ENCODE measurements at regions not wholly inside any gene's neighbourhood (a gene's known extent, or its start where the extent isn't known, plus 50 kb on each side); places are given as distances from the start of the nearest gene placed in this dataset.

- no peak for DNase-seq (ENCODE audit: low spot score in 2 of 2)
- 86 to 87% methylated on average over 5 of the region's 5 CpGs for WGBS, 2 donors
- TF ChIP-seq CTCF (IDR thresholded peaks at IDR 0.05): no peak
- intact Hi-C loops (cut with DNase I; ENCODE audit: low total_unique reads): no loop called here
- H3K4me3 ChIP-seq (ENCODE audit: low read depth, poor library complexity, severe bottlenecking): no peak overlapping the region
Measured at GRCh38 chr12:74963867-74964331, 245.7 kb downstream of the KCNC2 start.

DNA sequence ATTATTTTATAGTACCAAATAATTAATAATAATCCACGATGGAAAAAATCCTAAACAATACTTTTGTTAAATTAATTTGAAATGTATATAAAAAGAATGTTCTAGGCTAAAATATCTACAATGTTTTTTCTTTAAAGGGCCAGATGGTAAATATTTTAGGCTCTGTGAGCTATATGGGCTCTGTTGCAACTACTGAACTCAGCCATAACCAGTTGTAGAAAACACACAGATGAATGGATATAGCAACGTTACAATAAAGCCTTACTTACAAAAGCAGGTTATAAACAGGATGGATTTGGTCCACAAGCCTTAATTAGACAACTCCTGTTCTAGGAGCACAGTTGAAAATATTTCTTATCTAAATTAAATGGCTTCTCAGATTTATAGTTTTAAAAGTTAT lies 245.2 kb downstream of the KCNC2 start:
- intact Hi-C loops (cut with DNase I; ENCODE audit: low total_unique reads): no loop called here
- TF ChIP-seq CTCF (IDR thresholded peaks at IDR 0.05) (no peak), POLR2A (IDR thresholded peaks at IDR 0.05) (no peak)
- H3K4me3 ChIP-seq (ENCODE audit: low read depth, poor library complexity, severe bottlenecking): no peak overlapping the region
- 56 to 78% methylated on average over 2 of the region's 2 CpGs for WGBS, 2 donors
- no peak for DNase-seq (ENCODE audit: low spot score in 2 of 2)

GRCh38 chr12:74971201-74971600 lies 238.4 kb downstream of the KCNC2 start:
- 62 to 69% methylated on average over 1 of the region's 1 CpG for WGBS, 2 donors
- TF ChIP-seq POLR2A (IDR thresholded peaks at IDR 0.05) (no peak), CTCF (IDR thresholded peaks at IDR 0.05) (no peak)
- intact Hi-C loops (cut with DNase I; ENCODE audit: low total_unique reads): no loop called here
- H3K4me3 ChIP-seq (ENCODE audit: low read depth, poor library complexity, severe bottlenecking): no peak overlapping the region
- no peak for DNase-seq (ENCODE audit: low spot score in 2 of 2)

- DNase-seq (ENCODE audit: low spot score in 2 of 2): no peak
- intact Hi-C loops (cut with DNase I; ENCODE audit: low total_unique reads): no loop called here
- TF ChIP-seq POLR2A (IDR thresholded peaks at IDR 0.05): no peak
- TF ChIP-seq CTCF (IDR thresholded peaks at IDR 0.05): no peak
- H3K4me3 ChIP-seq (ENCODE audit: low read depth, poor library complexity, severe bottlenecking): no peak overlapping the region
- WGBS, 2 donors: 77 to 79% methylated on average over 5 of the region's 5 CpGs
Measured at GRCh38 chr12:74977832-74978481, 231.7 kb downstream of the KCNC2 start.

DNA sequence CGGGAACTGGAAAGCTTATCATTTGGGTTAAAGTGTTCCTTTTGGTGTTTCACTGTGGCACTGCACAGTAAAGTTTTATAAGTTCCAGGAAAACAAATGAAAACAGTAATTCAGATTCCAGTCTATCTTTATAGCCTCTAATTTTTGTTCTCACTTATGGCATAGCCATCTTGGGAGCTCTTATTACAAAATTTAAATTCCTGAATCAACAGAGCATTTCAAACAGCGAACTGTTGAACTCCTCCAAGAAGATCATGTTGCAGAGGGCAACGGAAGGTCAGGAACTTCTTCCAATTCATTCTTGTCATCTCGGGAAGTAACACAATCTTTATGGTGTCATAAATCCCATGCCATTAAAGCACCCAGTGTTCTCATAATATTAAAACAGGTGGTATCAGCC lies 229.1 kb downstream of the KCNC2 start:
- intact Hi-C loops (cut with DNase I; ENCODE audit: low total_unique reads): no loop called here
- H3K4me3 ChIP-seq (ENCODE audit: low read depth, poor library complexity, severe bottlenecking): no peak overlapping the region
- DNase-seq (ENCODE audit: low spot score in 2 of 2): no peak
- TF ChIP-seq CTCF (IDR thresholded peaks at IDR 0.05) (no peak), POLR2A (IDR thresholded peaks at IDR 0.05) (no peak)
- WGBS, 2 donors: 13 to 20% methylated on average over 4 of the region's 4 CpGs

DNA sequence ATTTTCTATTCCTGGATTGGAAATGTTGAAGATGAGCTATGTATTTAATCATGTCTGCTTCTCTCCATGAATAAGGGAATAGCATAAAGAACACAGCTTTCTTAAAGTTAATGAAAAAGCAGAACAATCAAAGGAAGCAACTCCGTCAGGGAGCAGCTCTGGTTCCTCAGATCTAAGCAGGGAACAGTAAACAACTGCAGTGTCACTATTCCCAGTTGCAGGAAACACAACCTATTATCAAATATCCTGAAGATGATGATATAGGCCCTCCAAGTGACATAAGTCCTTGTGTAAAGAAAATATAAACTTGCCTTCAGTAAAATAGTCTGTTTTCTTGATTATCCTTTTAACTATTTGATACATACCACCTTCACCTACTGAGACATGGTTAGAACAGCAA lies 228.1 kb downstream of the KCNC2 start:
- intact Hi-C loops (cut with DNase I; ENCODE audit: low total_unique reads): no loop called here
- TF ChIP-seq POLR2A (IDR thresholded peaks at IDR 0.05) (no peak), CTCF (IDR thresholded peaks at IDR 0.05) (no peak)
- H3K4me3 ChIP-seq (ENCODE audit: low read depth, poor library complexity, severe bottlenecking): no peak overlapping the region
- no peak for DNase-seq (ENCODE audit: low spot score in 2 of 2)
- WGBS, 2 donors: 50 to 56% methylated on average over 1 of the region's 1 CpG
